HFF-Myc (cell line): ENCODE measurements at regions not wholly inside any gene's neighbourhood (a gene's known extent, or its start where the extent isn't known, plus 50 kb on each side); places are given as distances from the start of the nearest gene placed in this dataset.

Experiments used
- DNase-seq: peaks from one replicate; pipeline ENCODE4 v3.0.0-alpha.2; 2011; ENCODE audit warnings: low read depth; ENCODE audit errors: extremely low read depth
- H3K4me3 ChIP-seq: replicated peaks from 2 replicates; pipeline ENCODE4 v1.5.1; 2011; ENCODE audit warnings: low read depth, mild to moderate bottlenecking, control low read depth, low read length
- TF ChIP-seq, protein P1 (sequence below): IDR thresholded peaks from 2 replicates; pipeline ENCODE4 v1.5.1; 2012; ENCODE audit warnings: mild to moderate bottlenecking, low read depth, low read length, control low read depth; ENCODE audit errors: missing control alignments

DNA sequence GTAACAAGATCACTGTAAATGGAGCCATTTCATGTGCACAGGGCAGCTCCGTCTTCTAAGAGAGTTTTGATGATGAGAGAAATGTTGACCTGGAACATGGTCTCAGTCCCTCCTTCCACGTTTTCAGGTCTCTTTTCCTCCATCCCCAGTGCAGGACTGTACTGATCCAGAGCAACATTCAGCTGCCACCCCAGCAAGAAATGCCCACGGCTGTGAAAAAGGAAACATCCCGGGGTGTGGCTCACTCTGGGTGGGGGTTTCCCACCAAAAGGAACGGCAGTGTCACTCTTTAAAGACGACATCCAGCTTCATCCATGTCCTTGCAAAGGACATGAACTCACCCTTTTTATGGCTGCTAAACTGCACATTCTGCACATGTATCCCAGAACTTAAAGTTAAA, 92.6 kb downstream of the ERMARD start:
- no peak overlapping the region for H3K4me3 ChIP-seq
- no peak for DNase-seq
- TF ChIP-seq, protein P1, sequence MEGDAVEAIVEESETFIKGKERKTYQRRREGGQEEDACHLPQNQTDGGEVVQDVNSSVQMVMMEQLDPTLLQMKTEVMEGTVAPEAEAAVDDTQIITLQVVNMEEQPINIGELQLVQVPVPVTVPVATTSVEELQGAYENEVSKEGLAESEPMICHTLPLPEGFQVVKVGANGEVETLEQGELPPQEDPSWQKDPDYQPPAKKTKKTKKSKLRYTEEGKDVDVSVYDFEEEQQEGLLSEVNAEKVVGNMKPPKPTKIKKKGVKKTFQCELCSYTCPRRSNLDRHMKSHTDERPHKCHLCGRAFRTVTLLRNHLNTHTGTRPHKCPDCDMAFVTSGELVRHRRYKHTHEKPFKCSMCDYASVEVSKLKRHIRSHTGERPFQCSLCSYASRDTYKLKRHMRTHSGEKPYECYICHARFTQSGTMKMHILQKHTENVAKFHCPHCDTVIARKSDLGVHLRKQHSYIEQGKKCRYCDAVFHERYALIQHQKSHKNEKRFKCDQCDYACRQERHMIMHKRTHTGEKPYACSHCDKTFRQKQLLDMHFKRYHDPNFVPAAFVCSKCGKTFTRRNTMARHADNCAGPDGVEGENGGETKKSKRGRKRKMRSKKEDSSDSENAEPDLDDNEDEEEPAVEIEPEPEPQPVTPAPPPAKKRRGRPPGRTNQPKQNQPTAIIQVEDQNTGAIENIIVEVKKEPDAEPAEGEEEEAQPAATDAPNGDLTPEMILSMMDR: no peak

DNA sequence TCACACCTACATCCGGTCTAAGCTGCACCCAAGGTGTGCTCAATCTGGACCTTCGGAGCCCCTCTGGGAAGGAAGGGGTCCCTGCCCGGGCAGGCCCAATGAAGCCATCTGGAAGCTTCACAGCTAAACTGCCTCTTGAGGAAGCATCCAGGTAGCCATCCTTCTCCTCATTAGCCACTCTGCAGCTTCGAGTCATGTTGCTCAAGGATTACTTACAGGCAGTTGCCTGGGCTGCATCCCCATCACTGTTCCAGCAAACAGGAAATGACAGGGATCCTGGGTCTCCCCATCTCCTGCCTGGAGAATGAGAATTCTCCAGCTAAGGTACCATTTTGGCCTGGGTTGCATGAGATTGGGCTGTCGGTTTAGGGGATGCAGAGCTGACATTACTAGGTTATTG, 91.7 kb downstream of the ERMARD start:
- DNase-seq: no peak

DNA sequence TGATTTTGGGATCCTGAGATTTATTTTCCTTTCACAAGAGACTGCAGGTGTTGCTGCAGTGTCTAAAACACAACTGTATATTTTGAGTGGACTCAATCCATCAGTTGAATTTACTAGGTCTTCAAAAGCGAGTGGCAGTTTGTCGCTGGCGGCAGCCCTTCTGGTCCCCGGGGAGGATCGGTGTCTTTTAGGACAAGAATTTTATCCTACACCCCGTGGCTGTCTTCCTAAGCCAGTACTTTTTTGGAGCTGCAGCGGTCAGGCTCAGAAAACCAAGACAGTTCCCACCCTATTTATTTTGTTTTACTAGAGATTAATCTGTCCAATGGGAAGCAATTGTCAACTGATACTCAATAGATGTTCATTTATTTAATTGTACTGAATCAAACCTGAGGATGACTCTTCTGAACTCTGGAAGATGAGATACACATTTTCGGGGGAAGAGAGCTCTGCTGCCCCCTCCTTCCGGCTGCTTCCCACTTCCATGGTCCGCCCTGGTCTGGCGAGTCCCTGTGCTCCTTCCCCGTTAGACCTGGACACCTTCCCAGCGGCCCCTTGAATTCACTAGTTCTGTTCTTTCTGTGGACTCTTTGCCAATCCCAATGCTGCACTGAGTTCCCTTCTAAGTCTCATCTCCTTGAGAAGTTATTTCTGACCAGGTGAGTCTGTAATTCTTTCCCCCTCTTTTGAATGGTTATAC, 90.6 kb downstream of the ERMARD start:
- DNase-seq: no peak

More for the DNA sequence above, 91.7 kb downstream of the ERMARD start:
- no peak overlapping the region for H3K4me3 ChIP-seq
- TF ChIP-seq, protein P1: no peak

DNA sequence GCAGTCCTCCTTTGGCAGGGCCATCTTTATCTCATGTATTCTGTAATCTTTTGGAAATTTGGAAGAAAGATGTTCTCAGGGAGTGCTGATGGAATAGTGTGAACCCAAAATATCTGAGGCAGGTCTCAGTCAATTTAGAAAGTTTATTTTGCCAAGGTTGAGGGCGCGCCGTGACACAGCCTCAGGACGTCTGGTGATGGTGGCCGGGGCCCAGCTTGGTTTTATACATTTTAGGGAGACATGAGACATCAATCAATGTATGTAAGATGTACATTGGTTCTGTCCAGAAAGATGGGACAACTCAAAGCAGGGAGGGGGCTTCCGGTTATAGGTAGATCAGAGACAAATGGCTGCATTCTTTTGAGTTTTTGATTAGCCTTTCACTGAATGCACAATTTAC, 89.8 kb downstream of the ERMARD start:
- H3K4me3 ChIP-seq: no peak overlapping the region
- TF ChIP-seq, protein P1: no peak
- DNase-seq: no peak

More for the DNA sequence above, 90.6 kb downstream of the ERMARD start:
- TF ChIP-seq, protein P1: no peak
- no peak overlapping the region for H3K4me3 ChIP-seq

DNA sequence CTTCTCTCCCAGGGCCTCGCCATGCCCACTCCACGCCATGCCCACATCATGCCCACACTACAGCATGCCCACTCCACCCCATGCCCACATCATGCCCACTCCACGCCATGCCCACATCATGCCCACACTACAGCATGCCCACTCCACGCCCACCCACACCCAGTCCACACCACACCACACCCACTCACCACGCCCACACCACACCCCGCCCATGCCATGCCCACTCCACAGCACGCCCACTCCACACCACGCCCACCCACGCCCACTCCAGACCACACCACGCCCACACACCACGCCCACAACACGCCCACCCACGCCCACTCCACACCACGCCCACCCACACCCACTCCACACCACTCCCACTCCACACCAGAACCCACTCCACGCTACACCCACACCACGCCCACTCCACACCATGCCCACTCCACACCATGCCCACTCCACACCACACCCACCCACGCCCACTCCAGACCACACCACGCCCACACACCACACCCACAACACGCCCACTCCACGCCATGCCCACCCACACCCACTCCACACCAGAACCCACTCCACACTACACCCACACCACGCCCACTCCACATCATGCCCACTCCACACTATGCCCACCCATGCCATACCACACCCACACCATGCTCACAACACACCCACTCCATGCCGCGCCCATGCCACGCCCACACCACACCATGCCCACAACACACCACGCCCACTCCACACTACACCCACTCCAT, 88.6 kb downstream of the ERMARD start:
- no peak overlapping the region for H3K4me3 ChIP-seq
- TF ChIP-seq, protein P1: no peak
- DNase-seq: no peak

DNA sequence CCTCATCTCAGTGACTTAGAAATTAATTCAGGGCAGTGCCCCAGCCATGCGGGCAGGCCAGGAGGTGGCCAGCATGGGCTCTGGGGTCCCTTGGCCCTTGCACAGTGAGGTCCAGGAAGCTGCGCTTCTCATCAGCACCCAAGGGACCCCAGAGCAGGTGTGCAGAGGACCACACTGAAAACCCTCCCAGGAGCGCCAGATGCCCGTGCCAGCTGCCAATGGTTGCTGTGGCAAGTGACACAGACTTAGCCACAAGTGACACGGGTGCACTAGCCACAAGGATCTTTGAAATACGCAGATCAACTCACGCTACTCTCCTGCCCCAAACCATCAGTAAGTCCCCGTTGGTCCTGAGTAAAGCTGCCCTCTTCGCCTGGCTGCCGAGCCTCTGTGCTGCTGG, 88.1 kb downstream of the ERMARD start:
- DNase-seq: no peak
- no peak overlapping the region for H3K4me3 ChIP-seq
- TF ChIP-seq, protein P1: no peak

DNA sequence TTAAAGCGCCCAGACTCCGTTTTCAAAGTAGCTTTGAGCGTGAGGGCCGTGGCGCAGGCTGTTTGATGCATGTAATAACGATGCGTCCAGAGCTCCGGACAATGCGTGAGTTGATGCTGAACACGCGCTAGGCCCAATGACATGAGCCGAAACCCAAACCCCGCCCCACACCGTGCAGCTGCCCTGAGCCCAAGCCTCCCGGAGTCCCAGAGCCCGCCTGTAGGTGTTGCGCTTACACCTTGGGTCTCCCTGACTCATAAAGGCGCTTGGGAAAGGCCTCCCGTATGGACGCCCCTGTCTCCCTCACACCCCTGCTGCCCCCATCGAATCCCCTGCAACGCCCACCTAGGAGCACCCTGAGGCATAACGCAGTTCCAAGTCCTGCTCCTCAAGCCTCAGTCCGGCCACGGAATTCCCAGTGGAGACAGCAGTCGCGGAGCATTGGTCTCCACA, 87.6 kb downstream of the ERMARD start:
- DNase-seq: no peak
- H3K4me3 ChIP-seq: no peak overlapping the region
- TF ChIP-seq, protein P1: no peak
